Bone marrow (tissue), 2 donors: ENCODE measurements at regions not wholly inside any gene's neighbourhood (a gene's known extent, or its start where the extent isn't known, plus 50 kb on each side); places are given as distances from the start of the nearest gene placed in this dataset.

ENCODE experiments used
- DNase-seq, 2 donors: peaks; one replicate each; lab custom pipeline; 2025; lab: John Stamatoyannopoulos, UW

GRCh38 chr5:122721127-122721526 lies 53.8 kb upstream of the SNX2 start:
- DNase-seq, result no peak

GRCh38 chr5:122722341-122722740 lies 52.5 kb upstream of the SNX2 start:
- no peak for DNase-seq

GRCh38 chr5:122723606-122724352 lies 51.1 kb upstream of the SNX2 start:
- no peak for DNase-seq
